AG04450 (cell line): ENCODE measurements at regions not wholly inside any gene's neighbourhood (a gene's known extent, or its start where the extent isn't known, plus 50 kb on each side); places are given as distances from the start of the nearest gene placed in this dataset.

ENCODE experiments used
- CTCF ChIA-PET: fragments of 300-600, 350-600 bp; formaldehyde crosslinking; extraction: SDS; loops from one replicate; lab custom pipeline; 2022; ENCODE audit warnings: antibody characterized with exemption, inconsistent platforms; lab: Charles Lee
- POLR2A ChIA-PET: fragments of 350-600 bp; formaldehyde crosslinking; extraction: SDS; loops from one replicate; lab custom pipeline; 2021; ENCODE audit warnings: antibody characterized with exemption, inconsistent platforms; lab: Yijun Ruan, JAX
- DNase-seq: peaks from one replicate; pipeline ENCODE4 v3.0.0-alpha.2; 2011; ENCODE audit warnings: low read depth, low spot score
- H3K27ac ChIP-seq: one replicate; pipeline ENCODE4 v1.5.1; 2012; ENCODE audit warnings: low read depth, low read length, control low read depth
- H3K27me3 ChIP-seq: one replicate; pipeline ENCODE4 v1.6.0; 2012; ENCODE audit warnings: low read length; ENCODE audit not compliant: control insufficient read depth, insufficient read depth
- H3K4me3 ChIP-seq: 2 replicates; pipeline ENCODE4 v1.5.1; 2011; ENCODE audit warnings: mild to moderate bottlenecking, low read depth, low read length, control low read depth
- H3K9me3 ChIP-seq: 2 replicates; pipeline ENCODE4 v1.5.1; 2012; ENCODE audit warnings: low read length; ENCODE audit not compliant: control insufficient read depth, insufficient read depth
- CTCF ChIP-seq: IDR thresholded peaks from 2 replicates; pipeline ENCODE4 v1.5.1; 2011; ENCODE audit warnings: low read depth, low read length, control low read depth, inconsistent platforms

- H3K27me3 ChIP-seq, result no peaks in the 10 kb centered on the region
- no peak overlapping the region for H3K4me3 ChIP-seq
- no peak for DNase-seq
- H3K27ac ChIP-seq, result no peak overlapping the region
- POLR2A ChIA-PET, result no interaction called here
- H3K9me3 ChIP-seq, result no peaks in the 10 kb centered on the region
- no peak for TF ChIP-seq CTCF
- CTCF ChIA-PET, result interaction anchor here (0.7 kb wide), 1 partner anchor 66 kb away, joined by 8 read pairs; no protein-coding TSS in a partner anchor
Measured at GRCh38 chr11:105458071-105458470, 151.8 kb upstream of the GRIA4 start.

GRCh38 chr11:105456950-105457349 is 152.9 kb upstream of the GRIA4 start:
- no peak overlapping the region for H3K4me3 ChIP-seq
- H3K9me3 ChIP-seq, result no peaks in the 10 kb centered on the region
- DNase-seq, result no peak
- H3K27me3 ChIP-seq, result no peaks in the 10 kb centered on the region
- POLR2A ChIA-PET, result no interaction called here
- CTCF ChIA-PET, result no interaction called here
- TF ChIP-seq CTCF, result no peak
- no peak overlapping the region for H3K27ac ChIP-seq

- TF ChIP-seq CTCF, result no peak
- no peaks in the 10 kb centered on the region for H3K27me3 ChIP-seq
- H3K27ac ChIP-seq, result no peak overlapping the region
- ChIA-PET CTCF (no interaction called here), POLR2A (no interaction called here)
- no peak for DNase-seq
- no peaks in the 10 kb centered on the region for H3K9me3 ChIP-seq
- no peak overlapping the region for H3K4me3 ChIP-seq
Measured at GRCh38 chr11:105449100-105449734, 160.7 kb upstream of the GRIA4 start.

GRCh38 chr11:105448703-105449079 is 161.2 kb upstream of the GRIA4 start:
- no peak for TF ChIP-seq CTCF
- no peak for DNase-seq
- Histone ChIP-seq H3K27me3 (no peaks in the 10 kb centered on the region), H3K27ac (no peak overlapping the region), H3K4me3 (no peak overlapping the region), H3K9me3 (peaks cover 4% of the 10 kb centered on the region; the same call in 1 of the 2 replicates)
- ChIA-PET CTCF (no interaction called here), POLR2A (no interaction called here)

- no peak overlapping the region for H3K4me3 ChIP-seq
- ChIA-PET POLR2A (no interaction called here), CTCF (interaction anchor here (0.5 kb wide), 1 partner anchor 120 kb away, joined by 4 read pairs; no protein-coding TSS in a partner anchor)
- H3K27ac ChIP-seq, result no peak overlapping the region
- H3K9me3 ChIP-seq, result peaks cover 5% of the 10 kb centered on the region; the same call in 1 of the 2 replicates
- TF ChIP-seq CTCF, result no peak
- H3K27me3 ChIP-seq, result no peaks in the 10 kb centered on the region
- no peak for DNase-seq
Measured at GRCh38 chr11:105447936-105448702, 161.8 kb upstream of the GRIA4 start.
